GM12878 (cell line): ENCODE measurements at regions not wholly inside any gene's neighbourhood (a gene's known extent, or its start where the extent isn't known, plus 50 kb on each side); places are given as distances from the start of the nearest gene placed in this dataset.

Experiments
- ATAC-seq: fragments of 200-7000 bp; cut with Tn5 transposase; 3 replicates; pipeline ENCODE4 v1.9.1; 2020; ENCODE audit warnings: mild to moderate bottlenecking, moderate library complexity
- BruUV-seq: library from RNA; stranded (reverse); fragments of 400-500 nt; replicated peaks from 2 replicates; lab custom pipeline; 2021; lab: Mats Ljungman, UMichigan
- CTCF ChIA-PET: fragments of 300-600 bp; sonication (Branson Sonifier 250); formaldehyde crosslinking; extraction: SDS; loops from one replicate; lab custom pipeline; 2021; ENCODE audit warnings: inconsistent platforms; lab: Yijun Ruan, JAX
- POLR2A ChIA-PET: fragments of 350-600 bp; formaldehyde crosslinking; extraction: SDS; loops from one replicate; lab custom pipeline; 2021; ENCODE audit warnings: inconsistent platforms; lab: Charles Lee
- RAD21 ChIA-PET: fragments of 300-600 bp; sonication (Branson Sonifier 250); formaldehyde crosslinking; loops from one replicate; lab custom pipeline; 2023; ENCODE audit warnings: antibody characterized with exemption; ENCODE audit not compliant: unreplicated experiment; lab: Charles Lee
- SMC1A ChIA-PET: fragments of 300-600 bp; sonication (Branson Sonifier 250); formaldehyde crosslinking; loops from one replicate; lab custom pipeline; 2023; ENCODE audit not compliant: unreplicated experiment, uncharacterized antibody; lab: Charles Lee
- DNase-seq: peaks from one replicate; pipeline ENCODE4 v3.0.0-alpha.2; 2011; ENCODE audit warnings: low read depth, low spot score
- FAIRE-seq: peaks from 3 replicates; lab custom pipeline; 2011; peaks lifted over from hg19 to GRCh38; lab: Jason Lieb, UNC
- H2AFZ ChIP-seq: 2 replicates; pipeline ENCODE4 v1.6.0; 2011; ENCODE audit warnings: low read depth, low read length, control low read depth; ENCODE audit not compliant: control insufficient read depth
- H3K27ac ChIP-seq: 2 replicates; pipeline ENCODE4 v1.5.1; 2011; ENCODE audit warnings: control low read depth; ENCODE audit not compliant: control insufficient read depth, insufficient read depth
- H3K27me3 ChIP-seq, 2 experiments: replicated peaks in 1 of 2; 2 replicates each; pipeline versions ENCODE4 v1.6.0 to v1.6.1; 2011; ENCODE audit warnings: low read length in 1 of 2; ENCODE audit not compliant: control insufficient read depth in 2 of 2, insufficient read depth in 2 of 2
- H3K36me3 ChIP-seq, 2 experiments: 2 replicates each; pipeline ENCODE4 v1.5.1; 2011; ENCODE audit warnings: low read length in 1 of 2; ENCODE audit not compliant: control insufficient read depth in 2 of 2, insufficient read depth in 2 of 2
- H3K4me1 ChIP-seq: 2 replicates; pipeline ENCODE4 v1.6.1; 2011; ENCODE audit warnings: mild to moderate bottlenecking, low read length, moderate library complexity, mixed read lengths; ENCODE audit not compliant: control insufficient read depth, insufficient read depth
- H3K4me2 ChIP-seq: 2 replicates; pipeline ENCODE4 v1.6.0; 2011; ENCODE audit warnings: control low read depth; ENCODE audit not compliant: control insufficient read depth, insufficient read depth
- H3K4me3 ChIP-seq: fragments of 200-600 bp; sonication (generic); 2 replicates; pipeline ENCODE4 v1.5.1; 2016
- H3K79me2 ChIP-seq: 2 replicates; pipeline ENCODE4 v1.6.0; 2011; ENCODE audit warnings: low read length; ENCODE audit not compliant: control insufficient read depth, insufficient read depth
- H3K9ac ChIP-seq: 2 replicates; pipeline ENCODE4 v1.8.0; 2011; ENCODE audit warnings: low read length, control low read depth, mixed read lengths; ENCODE audit not compliant: control insufficient read depth, insufficient read depth
- H3K9me3 ChIP-seq: replicated peaks from 3 replicates; pipeline ENCODE4 v1.5.1; 2011; ENCODE audit warnings: mild to moderate bottlenecking, low read length; ENCODE audit not compliant: control insufficient read depth, insufficient read depth
- H4K20me1 ChIP-seq: 2 replicates; pipeline ENCODE4 v1.6.0; 2011; ENCODE audit not compliant: control insufficient read depth, insufficient read depth
- HDGF ChIP-seq: fragments of 450-650 bp; IDR thresholded peaks from 2 replicates; pipeline ENCODE4 v1.6.1; 2016; ENCODE audit warnings: antibody characterized with exemption
- POLR2AphosphoS5 ChIP-seq: IDR thresholded peaks from 2 replicates; pipeline ENCODE4 v1.6.1; 2011; ENCODE audit warnings: mild to moderate bottlenecking, low read length, inconsistent platforms
- SMAD5 ChIP-seq: IDR thresholded peaks from 2 replicates; pipeline ENCODE4 v1.6.1; 2016; ENCODE audit warnings: antibody characterized with exemption, low read depth
- ZNF24 ChIP-seq: fragments of 450-650 bp; IDR thresholded peaks from 2 replicates; pipeline ENCODE4 v1.6.1; 2017; ENCODE audit warnings: antibody characterized with exemption, mild to moderate bottlenecking
- WGBS: methylation state at CpG from one replicate; pipeline ENCODE4 v1.1.6; 2016; ENCODE audit warnings: low lambda C conversion rate; ENCODE audit not compliant: insufficient replicate concordance, insufficient coverage; ENCODE audit errors: missing lambda C conversion rate; 5-methylcytosine and 5-hydroxymethylcytosine counted together
- in situ Hi-C: fragments of 300-500 bp; cut with MboI; formaldehyde crosslinking; loops from 9 replicates; pipeline ENCODE4 v1.14.3; 2018; ENCODE audit warnings: mixed read lengths
- intact Hi-C: fragments of 100-400 bp; cut with micrococcal nuclease; formaldehyde crosslinking; loops from one replicate; pipeline ENCODE4 v1.14.2; 2022; ENCODE audit not compliant: unreplicated experiment

GRCh38 chr2:138228101-138228500 is 263.8 kb downstream of the HNMT start:
- TF ChIP-seq SMAD5, result no peak
- TF ChIP-seq POLR2AphosphoS5, result no peak
- no peak for TF ChIP-seq HDGF
- POLR2A ChIA-PET, result no interaction called here
- 21% methylated on average over 2 of the region's 2 CpGs for WGBS

GRCh38 chr2:138234265-138234664 is 267.3 kb upstream of the SPOPL start:
- ChIA-PET RAD21 (no interaction called here), SMC1A (interaction anchor here (1.5 kb wide), 1 partner anchor 10 kb away, joined by 4 read pairs; no protein-coding TSS in a partner anchor), CTCF (no interaction called here), POLR2A (no interaction called here)
- TF ChIP-seq SMAD5 (no peak), ZNF24 (no peak)
- no peak for DNase-seq
- in situ Hi-C loops (no loop called here), intact Hi-C loops (no loop called here)
- no peaks in the 10 kb centered on the region for H3K27me3 ChIP-seq
- no TSS peak for BruUV-seq
- no peak overlapping the region for H3K27ac ChIP-seq
- no peak for ATAC-seq
- no peak overlapping the region for H3K9ac ChIP-seq
- H4K20me1 ChIP-seq, result no peaks in the 10 kb centered on the region
- H2AFZ ChIP-seq, result no peak overlapping the region
- no peaks in the 10 kb centered on the region for H3K79me2 ChIP-seq
- WGBS, result 46% methylated on average over 2 of the region's 2 CpGs
- no peaks in the 10 kb centered on the region for H3K36me3 ChIP-seq
- no peaks in the 10 kb centered on the region for H3K9me3 ChIP-seq
- no peak overlapping the region for H3K4me2 ChIP-seq
- no peaks in the 10 kb centered on the region for H3K4me1 ChIP-seq
- FAIRE-seq, result no peak
- no peak overlapping the region for H3K4me3 ChIP-seq

More at GRCh38 chr2:138228101-138228500, 263.8 kb downstream of the HNMT start:
- SMC1A ChIA-PET, result no interaction called here
- H3K27ac ChIP-seq, result no peak overlapping the region
- H3K9ac ChIP-seq, result no peak overlapping the region
- RAD21 ChIA-PET, result no interaction called here
- FAIRE-seq, result no peak
- CTCF ChIA-PET, result no interaction called here
- in situ Hi-C loops, result no loop called here
- no TSS peak for BruUV-seq
- no peak overlapping the region for H3K4me3 ChIP-seq
- DNase-seq, result no peak
- H2AFZ ChIP-seq, result no peak overlapping the region
- no peak overlapping the region for H3K4me2 ChIP-seq
- intact Hi-C loops, result no loop called here
- ATAC-seq, result no peak
- H3K27me3 ChIP-seq, result no peaks in the 10 kb centered on the region
- no peaks in the 10 kb centered on the region for H4K20me1 ChIP-seq
- H3K36me3 ChIP-seq, result no peaks in the 10 kb centered on the region
- no peaks in the 10 kb centered on the region for H3K79me2 ChIP-seq
- H3K4me1 ChIP-seq, result no peaks in the 10 kb centered on the region
- H3K9me3 ChIP-seq, result no peaks in the 10 kb centered on the region
